Loucy (cell line): ENCODE measurements at regions not wholly inside any gene's neighbourhood (a gene's known extent, or its start where the extent isn't known, plus 50 kb on each side); places are given as distances from the start of the nearest gene placed in this dataset.

Source experiments
- H2AFZ ChIP-seq: fragments of 200-600 bp; sonication (generic); 2 replicates; pipeline ENCODE4 v1.6.0; 2016; ENCODE audit warnings: antibody characterized with exemption, mild to moderate bottlenecking, low read length, moderate library complexity
- H3F3A ChIP-seq: fragments of 200-600 bp; 2 replicates; pipeline ENCODE4 v1.6.0; 2016; ENCODE audit warnings: antibody characterized with exemption, low read depth, mild to moderate bottlenecking
- H3K27me3 ChIP-seq: fragments of 200-600 bp; sonication (generic); 2 replicates; pipeline ENCODE4 v1.6.1; 2014; ENCODE audit warnings: low read length, mild to moderate bottlenecking; ENCODE audit not compliant: insufficient read depth, poor library complexity, severe bottlenecking
- H3K36me3 ChIP-seq: fragments of 200-600 bp; sonication (generic); 2 replicates; pipeline ENCODE4 v1.6.1; 2016; ENCODE audit warnings: low read length; ENCODE audit not compliant: insufficient read depth
- H3K4me1 ChIP-seq: fragments of 200-600 bp; sonication (generic); 2 replicates; pipeline ENCODE4 v1.5.1; 2014; ENCODE audit warnings: low read length, mild to moderate bottlenecking; ENCODE audit not compliant: insufficient read depth, poor library complexity, severe bottlenecking
- H3K4me2 ChIP-seq: fragments of 200-600 bp; sonication (generic); 2 replicates; pipeline ENCODE4 v1.6.0; 2014; ENCODE audit warnings: antibody characterized with exemption, low read length, low read depth, mild to moderate bottlenecking; ENCODE audit not compliant: poor library complexity, severe bottlenecking
- H3K4me3 ChIP-seq: fragments of 200-600 bp; sonication (generic); 2 replicates; pipeline ENCODE4 v1.5.1; 2014; ENCODE audit warnings: low read length, mild to moderate bottlenecking, mixed read lengths; ENCODE audit not compliant: poor library complexity, severe bottlenecking
- H3K79me2 ChIP-seq: fragments of 200-600 bp; sonication (generic); 2 replicates; pipeline ENCODE4 v1.6.1; 2014; ENCODE audit warnings: low read length; ENCODE audit not compliant: insufficient read depth
- H3K9ac ChIP-seq: fragments of 200-600 bp; sonication (generic); 2 replicates; pipeline ENCODE4 v1.6.0; 2014; ENCODE audit warnings: mild to moderate bottlenecking, low read depth, low read length, moderate library complexity; ENCODE audit not compliant: poor library complexity, severe bottlenecking
- H3K9me2 ChIP-seq: fragments of 200-600 bp; sonication (generic); replicated peaks from 2 replicates; pipeline ENCODE4 v1.6.1; 2016; ENCODE audit warnings: low read depth, low read length, mixed read lengths
- H3K9me3 ChIP-seq: fragments of 200-600 bp; sonication (generic); 2 replicates; pipeline ENCODE4 v1.6.1; 2014; ENCODE audit warnings: mild to moderate bottlenecking, antibody characterized with exemption, low read length, low read depth; ENCODE audit not compliant: insufficient read depth
- H4K20me1 ChIP-seq: fragments of 200-600 bp; sonication (generic); 2 replicates; pipeline ENCODE4 v1.6.0; 2014; ENCODE audit warnings: antibody characterized with exemption, low read length, mild to moderate bottlenecking; ENCODE audit not compliant: insufficient read depth, poor library complexity, severe bottlenecking
- CTCF ChIP-seq: fragments of 200-600 bp; sonication (generic); conservative IDR thresholded peaks from 2 replicates; pipeline ENCODE4 v1.5.1; 2014; ENCODE audit warnings: mild to moderate bottlenecking, antibody characterized with exemption, low read length
- EZH2phosphoT487 ChIP-seq: fragments of 200-600 bp; IDR thresholded peaks from 2 replicates; pipeline ENCODE4 v1.6.1; 2018; ENCODE audit warnings: antibody characterized with exemption, mild to moderate bottlenecking, moderate library complexity, borderline replicate concordance

- H3F3A ChIP-seq = peaks cover under 1% of the 10 kb centered on the region; the same call in 1 of the 2 replicates
- H3K4me1 ChIP-seq = peaks cover 18% of the 10 kb centered on the region
- no peaks in the 10 kb centered on the region for H3K9me2 ChIP-seq
- H4K20me1 ChIP-seq = no peaks in the 10 kb centered on the region
- H3K27me3 ChIP-seq = no peaks in the 10 kb centered on the region
- no peaks in the 10 kb centered on the region for H3K79me2 ChIP-seq
- no peak for TF ChIP-seq EZH2phosphoT487
- no peak for TF ChIP-seq CTCF
- no peak overlapping the region for H3K9ac ChIP-seq
- H3K4me2 ChIP-seq = no peak overlapping the region
- no peaks in the 10 kb centered on the region for H3K36me3 ChIP-seq
- no peaks in the 10 kb centered on the region for H3K9me3 ChIP-seq
- H3K4me3 ChIP-seq = no peak overlapping the region
- no peak overlapping the region for H2AFZ ChIP-seq
Measured at GRCh38 chr9:105132606-105133005, 111.8 kb upstream of the SLC44A1 start.

GRCh38 chr9:105138306-105138801, 106.1 kb upstream of the SLC44A1 start:
- Histone ChIP-seq H4K20me1 (no peaks in the 10 kb centered on the region), H3K4me1 (no peaks in the 10 kb centered on the region), H3K79me2 (no peaks in the 10 kb centered on the region), H3K36me3 (no peaks in the 10 kb centered on the region), H3K9me3 (no peaks in the 10 kb centered on the region), H3K4me2 (no peak overlapping the region), H3K4me3 (no peak overlapping the region), H3K9me2 (no peaks in the 10 kb centered on the region), H2AFZ (no peak overlapping the region), H3F3A (no peaks in the 10 kb centered on the region), H3K9ac (no peak overlapping the region), H3K27me3 (no peaks in the 10 kb centered on the region)
- no peak for TF ChIP-seq EZH2phosphoT487
- TF ChIP-seq CTCF = no peak

GRCh38 chr9:105141146-105141975, 103.1 kb upstream of the SLC44A1 start:
- Histone ChIP-seq H4K20me1 (no peaks in the 10 kb centered on the region), H3K4me2 (no peak overlapping the region), H3K4me3 (no peak overlapping the region), H3F3A (no peaks in the 10 kb centered on the region), H3K36me3 (no peaks in the 10 kb centered on the region), H3K9me2 (no peaks in the 10 kb centered on the region), H3K4me1 (peaks cover 6% of the 10 kb centered on the region), H3K9ac (no peak overlapping the region), H3K27me3 (no peaks in the 10 kb centered on the region), H3K9me3 (no peaks in the 10 kb centered on the region), H3K79me2 (no peaks in the 10 kb centered on the region), H2AFZ (no peak overlapping the region)
- TF ChIP-seq EZH2phosphoT487 = no peak
- TF ChIP-seq CTCF = no peak
